Activated naive CD4-positive, alpha-beta T cell treated with anti-CD3 and anti-CD28 coated beads for 36 hours (primary cell): ENCODE measurements at regions not wholly inside any gene's neighbourhood (a gene's known extent, or its start where the extent isn't known, plus 50 kb on each side); places are given as distances from the start of the nearest gene placed in this dataset.

Source experiments
- CTCF ChIA-PET: fragments of 350-600 bp; sonication (Branson Sonifier 250); formaldehyde crosslinking; loops from one replicate; lab custom pipeline; 2021; ENCODE audit warnings: antibody characterized with exemption; lab: Charles Lee
- DNase-seq: peaks from one replicate; pipeline ENCODE4 v3.0.0-alpha.2; 2020
- H3K27ac Mint-ChIP-seq: one replicate; pipeline ENCODE4 v1.8.0; 2021; ENCODE audit warnings: mild to moderate bottlenecking, mixed read lengths
- H3K27me3 Mint-ChIP-seq: one replicate; pipeline ENCODE4 v1.8.0; 2021; ENCODE audit warnings: low read depth, mixed read lengths
- H3K36me3 Mint-ChIP-seq: one replicate; pipeline ENCODE4 v1.8.0; 2021; ENCODE audit warnings: low read depth, mixed read lengths
- H3K4me1 Mint-ChIP-seq: one replicate; pipeline ENCODE4 v1.8.0; 2021; ENCODE audit warnings: low read depth, mixed read lengths
- H3K4me3 Mint-ChIP-seq: one replicate; pipeline ENCODE4 v1.8.0; 2021; ENCODE audit warnings: mild to moderate bottlenecking, moderate library complexity, mixed read lengths
- H3K9me3 Mint-ChIP-seq: one replicate; pipeline ENCODE4 v1.8.0; 2021; ENCODE audit warnings: mixed read lengths
- intact Hi-C: fragments of 100-400 bp; cut with micrococcal nuclease; formaldehyde crosslinking; loops from one replicate; pipeline ENCODE4 v1.15.1; 2023

GRCh38 chr12:114274131-114274530, 131.8 kb downstream of the TBX5 start:
- DNase-seq = no peak
- Mint-ChIP-seq H3K27me3 (peaks cover 5% of the 10 kb centered on the region), H3K4me3 (no peak overlapping the region), H3K27ac (no peak overlapping the region), H3K9me3 (no peaks in the 10 kb centered on the region), H3K4me1 (no peaks in the 10 kb centered on the region), H3K36me3 (no peaks in the 10 kb centered on the region)
- intact Hi-C loops = no loop called here
- CTCF ChIA-PET = no interaction called here

- H3K27ac Mint-ChIP-seq = no peak overlapping the region
- intact Hi-C loops = no loop called here
- no peak for DNase-seq
- H3K4me1 Mint-ChIP-seq = no peaks in the 10 kb centered on the region
- no peaks in the 10 kb centered on the region for H3K36me3 Mint-ChIP-seq
- CTCF ChIA-PET = no interaction called here
- H3K27me3 Mint-ChIP-seq = peaks cover 7% of the 10 kb centered on the region
- no peaks in the 10 kb centered on the region for H3K9me3 Mint-ChIP-seq
- H3K4me3 Mint-ChIP-seq = no peak overlapping the region
Measured at GRCh38 chr12:114272605-114273004, 133.3 kb downstream of the TBX5 start.

GRCh38 chr12:114272071-114272470, 133.9 kb downstream of the TBX5 start:
- no peak overlapping the region for H3K27ac Mint-ChIP-seq
- H3K4me3 Mint-ChIP-seq = no peak overlapping the region
- CTCF ChIA-PET = no interaction called here
- H3K27me3 Mint-ChIP-seq = peaks cover 7% of the 10 kb centered on the region
- no peaks in the 10 kb centered on the region for H3K4me1 Mint-ChIP-seq
- no peak for DNase-seq
- H3K36me3 Mint-ChIP-seq = no peaks in the 10 kb centered on the region
- intact Hi-C loops = no loop called here
- H3K9me3 Mint-ChIP-seq = no peaks in the 10 kb centered on the region

- DNase-seq = no peak
- no peaks in the 10 kb centered on the region for H3K4me1 Mint-ChIP-seq
- no peak overlapping the region for H3K27ac Mint-ChIP-seq
- peaks cover 7% of the 10 kb centered on the region for H3K27me3 Mint-ChIP-seq
- CTCF ChIA-PET = no interaction called here
- H3K9me3 Mint-ChIP-seq = no peaks in the 10 kb centered on the region
- no peaks in the 10 kb centered on the region for H3K36me3 Mint-ChIP-seq
- intact Hi-C loops = no loop called here
- no peak overlapping the region for H3K4me3 Mint-ChIP-seq
Measured at GRCh38 chr12:114269153-114269552, 136.8 kb downstream of the TBX5 start.

- H3K36me3 Mint-ChIP-seq = no peaks in the 10 kb centered on the region
- H3K27ac Mint-ChIP-seq = no peak overlapping the region
- H3K9me3 Mint-ChIP-seq = no peaks in the 10 kb centered on the region
- intact Hi-C loops = no loop called here
- peaks cover 2% of the 10 kb centered on the region for H3K27me3 Mint-ChIP-seq
- CTCF ChIA-PET = no interaction called here
- no peak for DNase-seq
- H3K4me1 Mint-ChIP-seq = no peaks in the 10 kb centered on the region
- no peak overlapping the region for H3K4me3 Mint-ChIP-seq
Measured at GRCh38 chr12:114266536-114266935, 139.4 kb downstream of the TBX5 start.

- Mint-ChIP-seq H3K27ac (no peak overlapping the region), H3K4me3 (no peak overlapping the region), H3K36me3 (no peaks in the 10 kb centered on the region), H3K4me1 (no peaks in the 10 kb centered on the region), H3K9me3 (no peaks in the 10 kb centered on the region), H3K27me3 (peaks cover 2% of the 10 kb centered on the region)
- CTCF ChIA-PET = no interaction called here
- intact Hi-C loops = no loop called here
- no peak for DNase-seq
Measured at GRCh38 chr12:114265036-114265435, 140.9 kb downstream of the TBX5 start.

GRCh38 chr12:114263056-114263805, 142.7 kb downstream of the TBX5 start:
- H3K36me3 Mint-ChIP-seq = no peaks in the 10 kb centered on the region
- intact Hi-C loops = no loop called here
- H3K9me3 Mint-ChIP-seq = no peaks in the 10 kb centered on the region
- no peak for DNase-seq
- H3K27me3 Mint-ChIP-seq = no peaks in the 10 kb centered on the region
- H3K4me1 Mint-ChIP-seq = no peaks in the 10 kb centered on the region
- CTCF ChIA-PET = no interaction called here
- H3K27ac Mint-ChIP-seq = no peak overlapping the region
- no peak overlapping the region for H3K4me3 Mint-ChIP-seq

- Mint-ChIP-seq H3K36me3 (no peaks in the 10 kb centered on the region), H3K27me3 (peaks cover 4% of the 10 kb centered on the region), H3K9me3 (no peaks in the 10 kb centered on the region), H3K4me1 (no peaks in the 10 kb centered on the region), H3K27ac (no peak overlapping the region), H3K4me3 (no peak overlapping the region)
- CTCF ChIA-PET = no interaction called here
- intact Hi-C loops = no loop called here
- no peak for DNase-seq
Measured at GRCh38 chr12:114257687-114258086, 148.3 kb downstream of the TBX5 start.

GRCh38 chr12:114254998-114255397, 150.9 kb downstream of the TBX5 start:
- CTCF ChIA-PET = no interaction called here
- peaks cover 4% of the 10 kb centered on the region for H3K27me3 Mint-ChIP-seq
- intact Hi-C loops = no loop called here
- no peak overlapping the region for H3K4me3 Mint-ChIP-seq
- H3K27ac Mint-ChIP-seq = no peak overlapping the region
- no peaks in the 10 kb centered on the region for H3K36me3 Mint-ChIP-seq
- DNase-seq = no peak
- no peaks in the 10 kb centered on the region for H3K9me3 Mint-ChIP-seq
- no peaks in the 10 kb centered on the region for H3K4me1 Mint-ChIP-seq

- no peak overlapping the region for H3K4me3 Mint-ChIP-seq
- no peaks in the 10 kb centered on the region for H3K4me1 Mint-ChIP-seq
- H3K9me3 Mint-ChIP-seq = no peaks in the 10 kb centered on the region
- intact Hi-C loops = no loop called here
- H3K36me3 Mint-ChIP-seq = no peaks in the 10 kb centered on the region
- CTCF ChIA-PET = no interaction called here
- DNase-seq = no peak
- peaks cover 4% of the 10 kb centered on the region for H3K27me3 Mint-ChIP-seq
- no peak overlapping the region for H3K27ac Mint-ChIP-seq
Measured at GRCh38 chr12:114253976-114254778, 151.8 kb downstream of the TBX5 start.

GRCh38 chr12:114248527-114248926, 157.4 kb downstream of the TBX5 start:
- H3K4me3 Mint-ChIP-seq = no peak overlapping the region
- peaks cover 2% of the 10 kb centered on the region for H3K36me3 Mint-ChIP-seq
- CTCF ChIA-PET = no interaction called here
- H3K27me3 Mint-ChIP-seq = peaks cover 3% of the 10 kb centered on the region
- intact Hi-C loops = no loop called here
- DNase-seq = no peak
- no peaks in the 10 kb centered on the region for H3K4me1 Mint-ChIP-seq
- no peak overlapping the region for H3K27ac Mint-ChIP-seq
- no peaks in the 10 kb centered on the region for H3K9me3 Mint-ChIP-seq

GRCh38 chr12:114245555-114245954, 160.4 kb downstream of the TBX5 start:
- Mint-ChIP-seq H3K27me3 (peaks cover 2% of the 10 kb centered on the region), H3K36me3 (peaks cover 2% of the 10 kb centered on the region), H3K9me3 (peaks cover 3% of the 10 kb centered on the region), H3K27ac (no peak overlapping the region), H3K4me1 (no peaks in the 10 kb centered on the region), H3K4me3 (no peak overlapping the region)
- DNase-seq = no peak
- intact Hi-C loops = no loop called here
- CTCF ChIA-PET = interaction anchor here (0.6 kb wide), 1 partner anchor 243 kb away, joined by 4 read pairs; no protein-coding TSS in a partner anchor

GRCh38 chr12:114241973-114242434, 163.9 kb downstream of the TBX5 start:
- H3K4me3 Mint-ChIP-seq = no peak overlapping the region
- no peak for DNase-seq
- H3K27ac Mint-ChIP-seq = no peak overlapping the region
- CTCF ChIA-PET = no interaction called here
- intact Hi-C loops = no loop called here
- peaks cover 3% of the 10 kb centered on the region for H3K9me3 Mint-ChIP-seq
- peaks cover 2% of the 10 kb centered on the region for H3K27me3 Mint-ChIP-seq
- H3K4me1 Mint-ChIP-seq = no peaks in the 10 kb centered on the region
- peaks cover 2% of the 10 kb centered on the region for H3K36me3 Mint-ChIP-seq
